NCI-H345 (cell line): ENCODE measurements at regions not wholly inside any gene's neighbourhood (a gene's known extent, or its start where the extent isn't known, plus 50 kb on each side); places are given as distances from the start of the nearest gene placed in this dataset.
"Not testable (repeated sequence)": the region's sequence is repeated elsewhere in the genome, so short reads cannot be mapped to it uniquely, and the experiment has no call there.

Experiments used
- DNase-seq: peaks from one replicate; lab custom pipeline; 2025; lab: John Stamatoyannopoulos, UW

GRCh38 chr17:15802917-15803316, 70.8 kb downstream of the TBC1D26 start:
- DNase-seq = not testable (repeated sequence)

GRCh38 chr17:15806825-15807224, 74.7 kb downstream of the TBC1D26 start:
- not testable (repeated sequence) for DNase-seq

GRCh38 chr17:15813388-15813787, 81.3 kb downstream of the TBC1D26 start:
- not testable (repeated sequence) for DNase-seq

GRCh38 chr17:15814003-15814402, 81.9 kb downstream of the TBC1D26 start:
- DNase-seq = not testable (repeated sequence)

- not testable (repeated sequence) for DNase-seq
Measured at GRCh38 chr17:15817861-15818260, 85.8 kb downstream of the TBC1D26 start.

- DNase-seq = not testable (repeated sequence)
Measured at GRCh38 chr17:15822280-15822679, 90.2 kb downstream of the TBC1D26 start.

GRCh38 chr17:15828727-15829314, 96.7 kb downstream of the TBC1D26 start:
- DNase-seq = peak; percentile 32

- peak; percentile 17 for DNase-seq
Measured at GRCh38 chr17:15830221-15830620, 98.1 kb downstream of the TBC1D26 start.

- not testable (repeated sequence) for DNase-seq
Measured at GRCh38 chr17:15831182-15831581, 99.1 kb downstream of the TBC1D26 start.

GRCh38 chr17:15832921-15833480, 100.9 kb downstream of the TBC1D26 start:
- DNase-seq = not testable (repeated sequence)

GRCh38 chr17:15833890-15834289, 101.8 kb downstream of the TBC1D26 start:
- not testable (repeated sequence) for DNase-seq

- not testable (repeated sequence) for DNase-seq
Measured at GRCh38 chr17:15835481-15835880, 103.4 kb downstream of the TBC1D26 start.

GRCh38 chr17:15836249-15836982, 104.3 kb downstream of the TBC1D26 start:
- DNase-seq = not testable (repeated sequence)

GRCh38 chr17:15836991-15837390, 104.9 kb downstream of the TBC1D26 start:
- not testable (repeated sequence) for DNase-seq

- not testable (repeated sequence) for DNase-seq
Measured at GRCh38 chr17:15847447-15848229, 97.3 kb upstream of the ADORA2B start.

GRCh38 chr17:15849054-15849453, 95.9 kb upstream of the ADORA2B start:
- not testable (repeated sequence) for DNase-seq

GRCh38 chr17:15850071-15850470, 94.9 kb upstream of the ADORA2B start:
- not testable (repeated sequence) for DNase-seq

GRCh38 chr17:15850687-15851086, 94.2 kb upstream of the ADORA2B start:
- DNase-seq = not testable (repeated sequence)

- DNase-seq = not testable (repeated sequence)
Measured at GRCh38 chr17:15852863-15853262, 92.1 kb upstream of the ADORA2B start.

GRCh38 chr17:15856191-15856590, 88.7 kb upstream of the ADORA2B start:
- DNase-seq = not testable (repeated sequence)

GRCh38 chr17:15856745-15857144, 88.2 kb upstream of the ADORA2B start:
- not testable (repeated sequence) for DNase-seq

GRCh38 chr17:15858082-15858481, 86.8 kb upstream of the ADORA2B start:
- DNase-seq = not testable (repeated sequence)
